Stimulated activated naive CD8-positive, alpha-beta T cell treated with anti-CD3 and anti-CD28 coated beads, Interleukin-15, Interleukin-2, amounts not matched to agents 100 ng/mL and 50 ng/mL, for 24 hours (primary cell): ENCODE measurements at regions not wholly inside any gene's neighbourhood (a gene's known extent, or its start where the extent isn't known, plus 50 kb on each side); places are given as distances from the start of the nearest gene placed in this dataset.
"Not testable (repeated sequence)": the region's sequence is repeated elsewhere in the genome, so short reads cannot be mapped to it uniquely, and the experiment has no call there.

Experiments used
- H3K27ac Mint-ChIP-seq: one replicate; pipeline ENCODE4 v1.8.0; 2021; ENCODE audit warnings: mild to moderate bottlenecking, mixed read lengths
- H3K27me3 Mint-ChIP-seq: one replicate; pipeline ENCODE4 v1.8.0; 2021; ENCODE audit warnings: mixed read lengths
- H3K36me3 Mint-ChIP-seq: one replicate; pipeline ENCODE4 v1.8.0; 2021; ENCODE audit warnings: low read depth, mixed read lengths
- H3K4me1 Mint-ChIP-seq: one replicate; pipeline ENCODE4 v1.8.0; 2021; ENCODE audit warnings: low read depth, mixed read lengths
- H3K4me3 Mint-ChIP-seq: one replicate; pipeline ENCODE4 v1.8.0; 2021; ENCODE audit warnings: mild to moderate bottlenecking, mixed read lengths
- H3K9me3 Mint-ChIP-seq: one replicate; pipeline ENCODE4 v1.8.0; 2021; ENCODE audit warnings: mixed read lengths

DNA sequence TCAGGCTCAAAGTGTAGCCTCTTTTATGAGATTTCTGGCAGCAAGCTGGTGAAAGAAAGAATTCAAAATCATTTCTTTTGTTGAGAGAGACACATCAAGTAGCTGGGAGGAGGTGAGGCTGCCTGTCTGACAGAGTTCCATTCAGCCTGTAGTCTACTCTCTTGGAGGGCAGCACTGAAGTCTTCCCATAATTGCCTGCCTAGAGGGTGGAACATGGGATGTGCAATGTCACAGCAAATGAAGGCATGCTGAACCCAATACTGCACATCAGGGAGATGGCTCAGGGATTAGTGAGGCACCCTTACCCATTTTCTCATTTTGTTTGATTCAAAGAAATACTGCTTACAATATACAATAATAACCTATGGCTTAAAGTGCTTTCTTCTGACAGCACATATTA lies 475.7 kb downstream of the TMEM232 start:
- no peak overlapping the region for H3K4me3 Mint-ChIP-seq
- H3K36me3 Mint-ChIP-seq, result no peaks in the 10 kb centered on the region
- no peaks in the 10 kb centered on the region for H3K4me1 Mint-ChIP-seq
- no peaks in the 10 kb centered on the region for H3K27me3 Mint-ChIP-seq
- H3K9me3 Mint-ChIP-seq, result no peaks in the 10 kb centered on the region
- H3K27ac Mint-ChIP-seq, result no peak overlapping the region

DNA sequence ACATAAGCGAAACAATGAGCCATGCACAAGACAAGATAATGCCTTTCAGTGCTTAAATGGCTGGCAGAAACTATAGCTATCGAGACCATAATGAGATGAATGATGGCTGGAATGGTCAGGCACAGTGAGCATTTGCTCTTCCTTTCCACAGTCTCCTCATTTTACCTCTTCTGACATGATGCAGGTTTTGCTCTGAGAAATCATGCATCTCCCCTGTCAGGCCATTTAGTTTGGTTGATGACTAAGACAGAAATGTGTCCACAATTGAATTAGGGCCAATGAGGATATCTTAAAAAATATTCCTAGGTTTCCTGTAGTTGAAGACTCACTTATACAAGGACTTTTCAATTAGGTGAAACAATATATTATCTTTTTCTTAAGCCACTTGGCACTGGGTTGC lies 475.1 kb downstream of the TMEM232 start:
- Mint-ChIP-seq H3K27me3 (no peaks in the 10 kb centered on the region), H3K4me3 (no peak overlapping the region), H3K27ac (no peak overlapping the region), H3K36me3 (no peaks in the 10 kb centered on the region), H3K9me3 (no peaks in the 10 kb centered on the region), H3K4me1 (no peaks in the 10 kb centered on the region)

DNA sequence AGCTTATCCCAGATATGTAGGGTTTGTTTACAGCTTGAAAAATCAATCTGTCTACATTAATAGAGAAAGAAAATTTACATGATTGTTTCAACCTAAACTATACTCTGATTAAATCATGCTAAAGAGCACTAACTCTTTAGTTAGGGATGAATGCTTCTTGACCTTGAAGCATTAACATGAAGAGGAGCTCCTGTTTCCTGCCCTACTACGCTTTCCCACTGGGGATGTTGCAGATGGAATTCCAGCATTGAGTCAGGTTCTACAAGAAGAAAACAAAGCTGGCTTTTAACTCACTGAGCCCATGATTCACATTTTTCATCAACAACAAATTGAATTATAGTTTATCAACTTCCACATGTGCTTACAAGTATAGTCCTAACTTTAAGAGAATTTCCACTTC lies 471.3 kb downstream of the TMEM232 start:
- peaks cover 5% of the 10 kb centered on the region for H3K4me1 Mint-ChIP-seq
- H3K9me3 Mint-ChIP-seq, result no peaks in the 10 kb centered on the region
- no peaks in the 10 kb centered on the region for H3K27me3 Mint-ChIP-seq
- no peak overlapping the region for H3K4me3 Mint-ChIP-seq
- no peak overlapping the region for H3K27ac Mint-ChIP-seq
- no peaks in the 10 kb centered on the region for H3K36me3 Mint-ChIP-seq

DNA sequence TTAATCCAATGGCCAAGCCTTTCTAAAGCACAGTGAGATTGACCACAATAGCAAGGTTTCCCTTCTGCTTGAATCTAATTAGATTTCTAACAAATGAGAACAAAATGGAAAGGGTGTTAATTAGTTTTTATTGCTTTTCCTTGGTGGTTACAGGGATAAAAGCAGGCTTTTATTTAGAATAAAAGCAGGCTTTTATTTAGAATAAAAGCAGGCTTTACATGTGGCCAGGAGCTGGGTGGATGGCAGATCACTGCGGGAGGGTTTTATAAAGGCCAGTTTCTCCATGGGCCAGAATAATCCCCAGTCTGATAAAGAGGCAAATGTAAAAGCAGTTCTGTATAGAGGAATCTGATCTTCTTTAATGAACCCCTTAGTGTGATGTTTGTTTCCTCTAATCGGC lies 470.2 kb downstream of the TMEM232 start:
- Mint-ChIP-seq H3K4me1 (peaks cover 5% of the 10 kb centered on the region), H3K27ac (no peak overlapping the region), H3K27me3 (no peaks in the 10 kb centered on the region), H3K36me3 (no peaks in the 10 kb centered on the region), H3K9me3 (no peaks in the 10 kb centered on the region), H3K4me3 (no peak overlapping the region)

DNA sequence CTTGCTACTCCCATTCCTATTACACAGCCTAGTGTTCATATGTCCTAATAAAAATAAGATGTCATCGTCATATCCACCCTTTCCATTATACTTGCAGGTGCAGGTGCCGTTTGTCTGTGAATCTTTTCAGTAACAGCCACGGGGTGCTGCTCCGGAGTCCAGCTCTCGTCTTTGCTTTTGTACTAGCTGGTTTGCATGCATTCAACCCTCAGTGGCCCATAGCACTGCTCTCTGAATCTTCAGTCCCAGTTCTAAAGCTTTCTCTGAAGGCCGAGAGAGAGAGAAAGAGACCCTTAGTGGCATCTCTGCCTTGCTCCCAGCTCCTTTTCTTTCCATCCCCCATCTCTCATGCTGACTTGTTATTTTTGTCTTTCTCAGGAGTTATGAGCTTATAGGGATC lies 468.5 kb downstream of the TMEM232 start:
- H3K9me3 Mint-ChIP-seq, result no peaks in the 10 kb centered on the region
- peaks cover 5% of the 10 kb centered on the region for H3K4me1 Mint-ChIP-seq
- H3K27ac Mint-ChIP-seq, result no peak overlapping the region
- no peaks in the 10 kb centered on the region for H3K36me3 Mint-ChIP-seq
- no peaks in the 10 kb centered on the region for H3K27me3 Mint-ChIP-seq
- H3K4me3 Mint-ChIP-seq, result no peak overlapping the region

DNA sequence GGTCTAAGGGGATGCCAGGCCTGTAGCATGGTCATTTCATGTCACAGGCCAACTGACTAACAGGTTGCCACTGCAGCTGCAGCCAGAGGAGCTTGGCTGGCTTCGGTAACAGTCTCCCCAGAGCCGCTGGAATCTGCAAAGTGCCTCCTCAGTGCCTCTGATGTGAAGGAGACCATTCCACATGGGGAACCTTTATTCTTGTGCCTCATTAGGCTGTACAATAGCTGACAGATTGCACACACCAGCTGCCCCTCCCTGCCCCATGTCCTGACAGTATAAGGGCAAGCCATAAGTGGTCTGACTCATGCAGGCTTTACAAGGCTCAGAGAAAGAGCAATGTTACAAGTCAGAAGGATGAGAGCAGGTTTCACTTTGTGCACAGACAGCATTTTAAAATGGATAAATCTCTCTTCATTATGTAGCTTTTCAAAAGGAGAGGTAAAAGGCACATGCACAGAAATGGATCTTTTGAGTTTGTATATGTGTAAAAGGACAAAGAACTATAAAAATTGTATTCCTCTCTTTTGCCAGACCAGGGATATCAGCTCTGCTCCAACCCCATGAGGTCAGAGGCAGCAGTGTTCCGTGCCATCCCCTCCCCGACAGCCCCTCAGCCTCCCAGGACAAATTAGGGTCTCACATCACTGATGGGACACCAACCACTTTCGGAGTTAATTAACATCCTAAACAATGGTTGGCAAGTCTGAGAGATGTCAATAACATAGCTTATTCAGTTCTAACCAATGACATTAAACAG lies 467.8 kb downstream of the TMEM232 start:
- H3K4me3 Mint-ChIP-seq, result no peak overlapping the region
- no peaks in the 10 kb centered on the region for H3K9me3 Mint-ChIP-seq
- H3K36me3 Mint-ChIP-seq, result no peaks in the 10 kb centered on the region
- peaks cover 5% of the 10 kb centered on the region for H3K4me1 Mint-ChIP-seq
- H3K27ac Mint-ChIP-seq, result no peak overlapping the region
- no peaks in the 10 kb centered on the region for H3K27me3 Mint-ChIP-seq

DNA sequence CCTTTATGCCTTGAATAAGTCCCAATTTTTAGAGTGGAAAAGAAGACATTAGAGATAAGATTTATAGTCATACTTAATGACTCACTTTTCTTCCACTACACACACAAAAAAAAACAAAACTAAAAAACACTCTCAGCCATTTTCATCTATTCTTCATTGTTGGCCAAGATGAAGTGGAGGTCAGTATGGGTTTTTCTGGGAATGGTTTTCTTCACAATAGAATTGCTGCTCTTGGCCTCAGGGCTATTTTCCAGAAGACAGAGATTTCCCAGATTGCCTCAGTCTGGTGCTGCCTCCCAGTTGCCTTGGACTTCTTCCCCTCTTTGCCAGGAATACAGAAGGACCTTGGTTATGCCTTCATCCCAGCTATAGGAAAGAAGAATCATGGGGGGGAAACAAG lies 463.7 kb downstream of the TMEM232 start:
- no peaks in the 10 kb centered on the region for H3K27me3 Mint-ChIP-seq
- no peak overlapping the region for H3K27ac Mint-ChIP-seq
- H3K4me3 Mint-ChIP-seq, result no peak overlapping the region
- H3K4me1 Mint-ChIP-seq, result peaks cover 1% of the 10 kb centered on the region
- H3K9me3 Mint-ChIP-seq, result no peaks in the 10 kb centered on the region
- H3K36me3 Mint-ChIP-seq, result no peaks in the 10 kb centered on the region

DNA sequence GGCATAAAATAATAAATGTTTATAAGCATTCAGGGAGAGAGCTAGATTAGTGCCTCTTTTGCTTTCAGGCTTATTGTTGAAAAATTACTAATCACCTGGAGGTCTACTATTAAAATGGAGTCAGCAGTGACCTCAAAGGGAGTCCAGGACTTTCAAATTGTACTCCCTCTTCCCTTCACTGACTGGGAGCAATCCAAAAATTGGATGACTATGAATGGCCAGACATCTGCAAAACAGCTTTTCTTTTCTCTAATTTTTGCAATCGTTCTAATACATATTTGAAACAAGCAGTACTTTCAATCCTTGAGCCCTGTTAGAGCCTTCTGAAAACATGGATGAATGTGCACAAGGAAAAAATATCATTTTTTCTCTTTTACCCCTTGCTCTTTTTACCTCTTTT lies 461.8 kb downstream of the TMEM232 start:
- H3K36me3 Mint-ChIP-seq, result no peaks in the 10 kb centered on the region
- peaks cover 3% of the 10 kb centered on the region for H3K4me1 Mint-ChIP-seq
- H3K9me3 Mint-ChIP-seq, result no peaks in the 10 kb centered on the region
- no peaks in the 10 kb centered on the region for H3K27me3 Mint-ChIP-seq
- no peak overlapping the region for H3K4me3 Mint-ChIP-seq
- no peak overlapping the region for H3K27ac Mint-ChIP-seq

DNA sequence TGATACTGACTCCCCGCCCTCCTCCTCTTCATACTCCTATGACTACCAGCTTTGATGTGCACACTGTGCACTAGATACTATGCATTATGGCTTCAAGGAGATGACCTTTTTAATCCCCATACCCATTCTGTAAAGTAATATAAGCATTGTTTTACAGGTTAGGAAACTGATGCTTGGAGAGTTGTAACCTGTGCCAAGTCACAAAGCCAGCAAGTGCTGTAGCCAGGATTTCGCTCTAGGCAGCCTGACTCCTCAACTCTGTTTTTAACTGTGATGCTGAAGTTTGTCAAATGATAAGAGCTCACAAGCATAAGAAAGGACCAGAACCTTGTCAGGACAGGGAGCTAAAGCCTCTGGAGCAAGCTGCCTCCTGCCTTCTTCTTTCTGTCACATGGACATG lies 461.3 kb downstream of the TMEM232 start:
- no peak overlapping the region for H3K27ac Mint-ChIP-seq
- H3K4me3 Mint-ChIP-seq, result no peak overlapping the region
- H3K27me3 Mint-ChIP-seq, result no peaks in the 10 kb centered on the region
- H3K36me3 Mint-ChIP-seq, result no peaks in the 10 kb centered on the region
- no peaks in the 10 kb centered on the region for H3K9me3 Mint-ChIP-seq
- peaks cover 4% of the 10 kb centered on the region for H3K4me1 Mint-ChIP-seq

DNA sequence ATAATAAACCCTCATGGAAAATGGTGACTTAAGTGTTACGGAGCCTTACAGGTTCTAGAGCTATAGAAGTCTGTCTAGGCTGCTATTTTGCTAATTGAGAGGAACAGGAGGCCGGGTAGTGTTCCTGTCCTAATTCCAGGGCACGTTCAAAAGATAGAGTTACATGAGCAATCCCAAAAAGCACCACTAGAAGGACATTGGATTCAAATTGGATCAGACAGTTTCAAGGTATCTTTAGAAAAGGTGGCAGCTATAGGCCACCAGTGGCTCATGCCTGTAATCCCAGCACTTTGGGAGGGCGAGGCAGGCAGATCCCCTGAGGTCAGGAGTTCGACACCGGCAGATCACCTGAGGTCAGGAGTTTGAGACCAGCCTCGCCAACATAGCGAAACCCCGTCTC lies 458.8 kb downstream of the TMEM232 start:
- Mint-ChIP-seq H3K9me3 (no peaks in the 10 kb centered on the region), H3K27me3 (no peaks in the 10 kb centered on the region), H3K4me1 (peaks cover 4% of the 10 kb centered on the region), H3K27ac (no peak overlapping the region), H3K4me3 (no peak overlapping the region), H3K36me3 (no peaks in the 10 kb centered on the region)

DNA sequence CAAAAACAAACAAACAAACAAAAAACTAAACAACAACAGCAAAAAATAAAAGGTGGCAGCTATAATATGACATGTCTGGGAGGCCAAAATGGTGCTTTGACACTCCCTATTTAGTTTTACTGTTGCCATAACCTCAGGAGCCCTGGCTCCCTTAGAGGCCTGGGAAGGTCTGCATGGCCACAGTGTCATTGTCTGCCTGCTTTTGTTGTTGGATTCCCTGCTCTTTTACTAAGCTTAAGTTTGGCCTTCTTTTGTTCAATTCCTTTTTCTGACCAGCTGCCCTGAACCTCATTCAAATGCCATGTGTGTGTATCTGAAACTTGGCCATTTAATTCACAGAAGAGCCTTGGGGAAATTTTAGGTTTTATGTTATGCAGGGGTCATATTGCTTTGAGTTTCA lies 458.2 kb downstream of the TMEM232 start:
- no peak overlapping the region for H3K27ac Mint-ChIP-seq
- no peaks in the 10 kb centered on the region for H3K27me3 Mint-ChIP-seq
- no peaks in the 10 kb centered on the region for H3K9me3 Mint-ChIP-seq
- H3K4me1 Mint-ChIP-seq, result peaks cover 4% of the 10 kb centered on the region
- no peaks in the 10 kb centered on the region for H3K36me3 Mint-ChIP-seq
- no peak overlapping the region for H3K4me3 Mint-ChIP-seq

DNA sequence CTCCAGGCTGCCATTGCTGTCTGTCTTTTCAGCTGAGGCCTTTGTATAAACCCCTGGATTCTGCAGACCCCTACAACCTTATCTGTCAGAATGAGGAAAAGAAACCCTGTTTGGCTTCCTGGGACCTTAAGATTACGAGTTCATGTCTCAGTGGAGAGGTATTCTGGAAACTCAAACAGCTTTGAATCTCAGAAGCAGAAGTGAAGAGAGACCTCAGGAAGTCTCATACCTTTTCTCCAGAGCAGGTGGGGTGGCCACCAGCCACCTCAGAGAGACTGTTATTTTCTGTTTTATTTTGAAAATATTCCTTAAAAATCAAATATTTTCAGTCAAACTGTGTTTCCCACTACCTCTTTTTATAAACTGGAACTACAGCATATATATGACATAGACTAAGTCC lies 457.5 kb downstream of the TMEM232 start:
- Mint-ChIP-seq H3K27ac (no peak overlapping the region), H3K36me3 (no peaks in the 10 kb centered on the region), H3K4me3 (no peak overlapping the region), H3K4me1 (peaks cover 4% of the 10 kb centered on the region), H3K9me3 (no peaks in the 10 kb centered on the region), H3K27me3 (no peaks in the 10 kb centered on the region)

DNA sequence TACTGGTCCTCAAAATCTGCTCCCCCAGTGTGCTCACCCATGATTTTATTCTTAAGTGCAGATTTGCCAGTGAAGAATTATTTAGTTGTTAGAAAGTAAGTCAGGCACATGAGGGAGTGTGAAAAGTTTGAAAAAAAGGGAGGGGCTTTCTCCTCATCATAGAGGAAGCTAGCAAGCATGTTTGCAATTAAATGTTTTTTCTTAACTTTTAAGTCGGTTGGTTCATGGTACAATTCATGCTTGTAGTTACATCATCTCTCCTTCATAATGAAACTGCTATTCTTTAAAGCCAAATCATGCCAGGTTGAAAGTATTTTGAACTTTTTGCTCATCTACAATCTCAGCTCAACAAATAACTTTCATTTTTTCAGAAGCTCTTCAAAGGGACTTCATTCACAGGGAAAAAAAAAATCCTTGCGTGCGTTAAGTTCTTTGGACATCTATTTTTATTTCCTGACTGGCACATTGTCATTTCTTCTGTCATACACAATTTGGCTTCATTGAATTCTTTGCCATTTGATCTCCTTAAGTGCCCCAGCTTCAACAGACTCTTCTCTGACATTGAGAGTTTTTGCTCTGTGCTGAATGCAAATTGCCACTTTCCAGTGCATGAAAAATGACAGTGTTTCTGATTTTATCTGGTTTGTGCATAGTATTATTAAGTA lies 456.9 kb downstream of the TMEM232 start:
- H3K9me3 Mint-ChIP-seq, result no peaks in the 10 kb centered on the region
- H3K27ac Mint-ChIP-seq, result no peak overlapping the region
- peaks cover 4% of the 10 kb centered on the region for H3K4me1 Mint-ChIP-seq
- no peaks in the 10 kb centered on the region for H3K36me3 Mint-ChIP-seq
- no peak overlapping the region for H3K4me3 Mint-ChIP-seq
- no peaks in the 10 kb centered on the region for H3K27me3 Mint-ChIP-seq

DNA sequence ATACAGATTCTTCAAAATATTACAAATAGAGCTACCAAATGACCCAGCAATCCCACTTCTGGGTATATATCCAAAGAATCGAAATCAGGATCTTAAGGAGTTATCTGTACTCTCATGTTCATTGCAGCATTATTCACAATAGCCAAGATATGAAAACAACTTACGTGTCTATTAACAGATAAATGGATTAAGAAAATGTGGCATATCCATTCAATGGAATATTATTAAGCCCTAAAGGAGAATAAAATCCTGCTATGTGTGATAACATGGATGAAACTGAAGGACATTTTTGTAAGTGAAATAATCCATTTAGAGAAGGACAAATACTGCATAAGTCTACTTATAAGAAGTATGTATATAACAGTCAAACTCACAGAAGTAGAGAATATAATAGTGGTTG lies 450.6 kb downstream of the TMEM232 start:
- Mint-ChIP-seq H3K4me1 (no peaks in the 10 kb centered on the region), H3K27ac (no peak overlapping the region), H3K27me3 (no peaks in the 10 kb centered on the region), H3K4me3 (no peak overlapping the region), H3K36me3 (no peaks in the 10 kb centered on the region), H3K9me3 (peaks cover 17% of the 10 kb centered on the region)

DNA sequence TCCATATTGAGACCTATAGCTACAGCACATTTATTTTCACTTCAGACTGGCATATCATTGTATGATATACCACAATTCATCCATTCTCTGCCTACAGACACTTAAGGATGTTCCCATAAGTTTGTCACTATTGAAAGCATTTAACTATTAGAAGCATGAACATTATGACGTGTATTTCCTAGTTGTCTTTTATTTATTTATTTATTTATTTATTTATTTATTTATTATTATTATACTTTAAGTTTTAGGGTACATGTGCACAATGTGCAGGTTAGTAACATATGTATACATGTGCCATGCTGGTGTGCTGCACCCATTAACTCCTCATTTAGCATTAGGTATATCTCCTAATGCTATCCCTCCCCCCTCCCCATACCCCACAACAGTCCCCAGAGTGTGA lies 448.0 kb downstream of the TMEM232 start:
- not testable (repeated sequence) for H3K4me3 Mint-ChIP-seq, H3K4me1 Mint-ChIP-seq, H3K27ac Mint-ChIP-seq, H3K36me3 Mint-ChIP-seq, H3K27me3 Mint-ChIP-seq
- H3K9me3 Mint-ChIP-seq, result peaks cover 31% of the 10 kb centered on the region

DNA sequence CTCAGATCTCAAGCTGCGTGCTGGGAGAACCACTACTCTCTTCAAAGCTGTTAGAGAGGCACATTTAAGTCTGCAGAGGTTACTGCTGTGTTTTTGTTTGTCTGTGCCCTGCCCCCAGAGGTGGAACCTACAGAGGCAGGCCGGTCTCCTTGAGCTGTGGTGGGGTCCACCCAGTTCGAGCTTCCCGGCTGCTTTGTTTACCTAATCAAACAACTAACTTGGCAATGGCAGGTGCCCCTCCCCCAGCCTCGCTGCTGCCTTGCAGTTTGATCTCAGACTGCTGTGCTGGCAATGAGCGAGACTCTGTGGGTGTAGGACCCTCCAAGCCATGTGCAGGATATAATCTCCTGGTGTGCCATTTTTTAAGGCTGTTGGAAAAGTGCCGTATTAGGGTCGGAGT lies 442.4 kb downstream of the TMEM232 start:
- H3K27ac Mint-ChIP-seq, H3K36me3 Mint-ChIP-seq, H3K4me3 Mint-ChIP-seq, H3K4me1 Mint-ChIP-seq, H3K27me3 Mint-ChIP-seq: not testable (repeated sequence)
- peaks cover 28% of the 10 kb centered on the region for H3K9me3 Mint-ChIP-seq
